DOHH2 (cell line): ENCODE measurements at regions not wholly inside any gene's neighbourhood (a gene's known extent, or its start where the extent isn't known, plus 50 kb on each side); places are given as distances from the start of the nearest gene placed in this dataset.

Source experiments
- H3F3A ChIP-seq: fragments of 200-600 bp; sonication (generic), shearing (Covaris generic); 2 replicates; pipeline ENCODE4 v1.6.0; 2016; ENCODE audit warnings: antibody characterized with exemption, mild to moderate bottlenecking; ENCODE audit not compliant: control insufficient read depth, insufficient read depth
- H3K27ac ChIP-seq: fragments of 200-600 bp; sonication (generic); 2 replicates; pipeline ENCODE4 v1.5.1; 2014; ENCODE audit warnings: low read depth, mild to moderate bottlenecking, low read length, moderate library complexity
- H3K27me3 ChIP-seq: fragments of 200-600 bp; sonication (generic); 2 replicates; pipeline ENCODE4 v1.6.1; 2014; ENCODE audit warnings: mild to moderate bottlenecking, low read length, mixed read lengths; ENCODE audit not compliant: control insufficient read depth
- H3K36me3 ChIP-seq: fragments of 200-600 bp; sonication (generic); 2 replicates; pipeline ENCODE4 v1.6.1; 2014; ENCODE audit warnings: mild to moderate bottlenecking, low read length, moderate library complexity, mixed read lengths; ENCODE audit not compliant: control insufficient read depth
- H3K4me1 ChIP-seq: fragments of 200-600 bp; sonication (generic); 2 replicates; pipeline ENCODE4 v1.6.1; 2014; ENCODE audit warnings: mild to moderate bottlenecking, low read length, mixed read lengths; ENCODE audit not compliant: control insufficient read depth
- H3K4me2 ChIP-seq: fragments of 200-600 bp; sonication (generic); 2 replicates; pipeline ENCODE4 v1.6.0; 2014; ENCODE audit warnings: mild to moderate bottlenecking, low read length, moderate library complexity
- H3K4me3 ChIP-seq: fragments of 200-600 bp; sonication (generic); 2 replicates; pipeline ENCODE4 v1.5.1; 2014; ENCODE audit warnings: mild to moderate bottlenecking, low read length, mixed read lengths
- H3K79me2 ChIP-seq: fragments of 200-600 bp; sonication (generic); 2 replicates; pipeline ENCODE4 v1.6.1; 2014; ENCODE audit warnings: mild to moderate bottlenecking, low read length, mixed read lengths; ENCODE audit not compliant: control insufficient read depth
- H3K9me2 ChIP-seq: fragments of 200-600 bp; sonication (generic); replicated peaks from 2 replicates; pipeline ENCODE4 v1.6.1; 2014; ENCODE audit warnings: mild to moderate bottlenecking, low read length, mixed read lengths; ENCODE audit not compliant: control insufficient read depth
- H3K9me3 ChIP-seq: fragments of 200-600 bp; sonication (generic); 2 replicates; pipeline ENCODE4 v1.6.1; 2014; ENCODE audit warnings: antibody characterized with exemption, low read length, mixed read lengths; ENCODE audit not compliant: control insufficient read depth, insufficient read depth
- H4K20me1 ChIP-seq: fragments of 200-600 bp; sonication (generic); 2 replicates; pipeline ENCODE4 v1.6.0; 2014; ENCODE audit warnings: low read depth, mild to moderate bottlenecking, antibody characterized with exemption, low read length, moderate library complexity; ENCODE audit not compliant: control insufficient read depth, insufficient read depth
- EZH2phosphoT487 ChIP-seq: fragments of 200-600 bp; sonication (generic); IDR thresholded peaks from 2 replicates; pipeline ENCODE4 v1.6.1; 2017; ENCODE audit warnings: borderline replicate concordance, mild to moderate bottlenecking, antibody characterized with exemption, low read length, moderate library complexity, mixed read lengths
- TF ChIP-seq, protein P1 (sequence below): fragments of 200-600 bp; sonication (generic); IDR thresholded peaks from one replicate; pipeline ENCODE4 v1.5.1; 2014; ENCODE audit warnings: antibody characterized with exemption, mild to moderate bottlenecking, low read depth, low read length; ENCODE audit not compliant: poor library complexity, severe bottlenecking

- TF ChIP-seq, protein P1, sequence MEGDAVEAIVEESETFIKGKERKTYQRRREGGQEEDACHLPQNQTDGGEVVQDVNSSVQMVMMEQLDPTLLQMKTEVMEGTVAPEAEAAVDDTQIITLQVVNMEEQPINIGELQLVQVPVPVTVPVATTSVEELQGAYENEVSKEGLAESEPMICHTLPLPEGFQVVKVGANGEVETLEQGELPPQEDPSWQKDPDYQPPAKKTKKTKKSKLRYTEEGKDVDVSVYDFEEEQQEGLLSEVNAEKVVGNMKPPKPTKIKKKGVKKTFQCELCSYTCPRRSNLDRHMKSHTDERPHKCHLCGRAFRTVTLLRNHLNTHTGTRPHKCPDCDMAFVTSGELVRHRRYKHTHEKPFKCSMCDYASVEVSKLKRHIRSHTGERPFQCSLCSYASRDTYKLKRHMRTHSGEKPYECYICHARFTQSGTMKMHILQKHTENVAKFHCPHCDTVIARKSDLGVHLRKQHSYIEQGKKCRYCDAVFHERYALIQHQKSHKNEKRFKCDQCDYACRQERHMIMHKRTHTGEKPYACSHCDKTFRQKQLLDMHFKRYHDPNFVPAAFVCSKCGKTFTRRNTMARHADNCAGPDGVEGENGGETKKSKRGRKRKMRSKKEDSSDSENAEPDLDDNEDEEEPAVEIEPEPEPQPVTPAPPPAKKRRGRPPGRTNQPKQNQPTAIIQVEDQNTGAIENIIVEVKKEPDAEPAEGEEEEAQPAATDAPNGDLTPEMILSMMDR: no peak
- TF ChIP-seq EZH2phosphoT487: no peak
- H3K4me2 ChIP-seq: no peak overlapping the region
Measured at GRCh38 chr2:116754381-116755101, 1060.0 kb upstream of the DDX18 start.

DNA sequence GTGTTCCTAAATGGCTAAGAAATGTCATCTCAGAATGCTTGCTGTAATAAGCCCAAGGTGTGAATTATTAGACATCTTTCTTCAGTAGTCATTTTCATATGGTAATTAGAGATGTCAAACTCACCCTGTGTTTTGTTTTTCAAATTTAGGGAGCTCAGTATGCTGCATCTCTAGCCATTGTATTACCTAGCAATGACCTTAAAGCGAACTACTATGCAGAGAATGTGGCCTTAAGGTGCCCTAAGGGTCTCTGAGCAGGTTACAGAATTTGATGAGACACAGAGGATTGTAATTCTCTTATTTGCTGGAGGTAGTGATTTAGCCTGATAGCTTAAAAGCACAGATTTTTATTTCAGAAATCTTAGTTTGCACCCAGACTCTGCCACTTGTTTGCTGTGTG lies 1052.6 kb upstream of the DDX18 start:
- TF ChIP-seq, protein P1: no peak
- no peak for TF ChIP-seq EZH2phosphoT487
- H3K4me3 ChIP-seq: no peak overlapping the region
- no peak overlapping the region for H3K27ac ChIP-seq
- H3K4me1 ChIP-seq: no peaks in the 10 kb centered on the region
- no peaks in the 10 kb centered on the region for H3K9me2 ChIP-seq
- no peaks in the 10 kb centered on the region for H4K20me1 ChIP-seq
- no peaks in the 10 kb centered on the region for H3K79me2 ChIP-seq
- H3K4me2 ChIP-seq: no peak overlapping the region
- no peaks in the 10 kb centered on the region for H3K9me3 ChIP-seq
- H3F3A ChIP-seq: no peaks in the 10 kb centered on the region
- no peaks in the 10 kb centered on the region for H3K36me3 ChIP-seq
- H3K27me3 ChIP-seq: no peaks in the 10 kb centered on the region

More at GRCh38 chr2:116754381-116755101, 1060.0 kb upstream of the DDX18 start:
- Histone ChIP-seq H3K9me2 (no peaks in the 10 kb centered on the region), H4K20me1 (no peaks in the 10 kb centered on the region), H3F3A (no peaks in the 10 kb centered on the region), H3K27ac (no peak overlapping the region), H3K36me3 (no peaks in the 10 kb centered on the region), H3K4me1 (no peaks in the 10 kb centered on the region), H3K9me3 (no peaks in the 10 kb centered on the region), H3K4me3 (no peak overlapping the region), H3K79me2 (no peaks in the 10 kb centered on the region), H3K27me3 (no peaks in the 10 kb centered on the region)

- no peaks in the 10 kb centered on the region for H3K79me2 ChIP-seq
- no peaks in the 10 kb centered on the region for H4K20me1 ChIP-seq
Measured at GRCh38 chr2:116769514-116769913, 1045.0 kb upstream of the DDX18 start.

More at GRCh38 chr2:116769514-116769913, 1045.0 kb upstream of the DDX18 start:
- no peaks in the 10 kb centered on the region for H3K27me3 ChIP-seq
- H3K9me3 ChIP-seq: no peaks in the 10 kb centered on the region
- no peaks in the 10 kb centered on the region for H3F3A ChIP-seq
- H3K4me1 ChIP-seq: no peaks in the 10 kb centered on the region
- H3K27ac ChIP-seq: no peak overlapping the region
- H3K4me3 ChIP-seq: no peak overlapping the region
- no peak overlapping the region for H3K4me2 ChIP-seq
- H3K9me2 ChIP-seq: no peaks in the 10 kb centered on the region
- TF ChIP-seq EZH2phosphoT487: no peak
- TF ChIP-seq, protein P1: no peak
- no peaks in the 10 kb centered on the region for H3K36me3 ChIP-seq
